HG02678 (cell line): ENCODE measurements at regions not wholly inside any gene's neighbourhood (a gene's known extent, or its start where the extent isn't known, plus 50 kb on each side); places are given as distances from the start of the nearest gene placed in this dataset.
"Not testable (repeated sequence)": the region's sequence is repeated elsewhere in the genome, so short reads cannot be mapped to it uniquely, and the experiment has no call there.

Experiments
- ATAC-seq: cut with Tn5 transposase; IDR thresholded peaks from one replicate; pipeline ENCODE4 v1.9.1; 2021; ENCODE audit warnings: mild to moderate bottlenecking, moderate library complexity; ENCODE audit not compliant: unreplicated experiment

GRCh38 chr5:131005963-131006684 lies 158.9 kb downstream of the HINT1 start:
- ATAC-seq: no peak

GRCh38 chr5:131001507-131001906 lies 163.5 kb downstream of the HINT1 start:
- no peak for ATAC-seq

GRCh38 chr5:131000289-131000688 lies 164.8 kb downstream of the HINT1 start:
- ATAC-seq: no peak

GRCh38 chr5:130996720-130997119 lies 168.3 kb downstream of the HINT1 start:
- ATAC-seq: not testable (repeated sequence)

- ATAC-seq: no peak
These were observed 169.2 kb downstream of the HINT1 start for GRCh38 chr5:130995851-130996250.

- ATAC-seq: no peak
These were observed 169.9 kb downstream of the HINT1 start for GRCh38 chr5:130995254-130995515.

- no peak for ATAC-seq
These were observed 170.4 kb downstream of the HINT1 start for GRCh38 chr5:130994496-130995253.

- no peak for ATAC-seq
These were observed 172.4 kb downstream of the HINT1 start for GRCh38 chr5:130992621-130993020.

- no peak for ATAC-seq
These were observed 173.0 kb downstream of the HINT1 start for GRCh38 chr5:130992095-130992494.

- ATAC-seq: no peak
These were observed 179.3 kb downstream of the HINT1 start for GRCh38 chr5:130985776-130986175.

- no peak for ATAC-seq
These were observed 183.4 kb downstream of the HINT1 start for GRCh38 chr5:130981663-130982062.

GRCh38 chr5:130978475-130978874 lies 186.6 kb downstream of the HINT1 start:
- no peak for ATAC-seq

- no peak for ATAC-seq
These were observed 188.6 kb downstream of the HINT1 start for GRCh38 chr5:130976493-130976892.

GRCh38 chr5:130975847-130976246 lies 189.2 kb downstream of the HINT1 start:
- ATAC-seq: no peak

GRCh38 chr5:130975299-130975698 lies 189.8 kb downstream of the HINT1 start:
- no peak for ATAC-seq

GRCh38 chr5:130974021-130974683 lies 190.9 kb downstream of the HINT1 start:
- no peak for ATAC-seq

- ATAC-seq: no peak
These were observed 198.0 kb downstream of the HINT1 start for GRCh38 chr5:130966990-130967525.

- no peak for ATAC-seq
These were observed 199.1 kb downstream of the HINT1 start for GRCh38 chr5:130965920-130966319.

GRCh38 chr5:130965360-130965759 lies 199.7 kb downstream of the HINT1 start:
- no peak for ATAC-seq

- ATAC-seq: no peak
These were observed 200.5 kb downstream of the HINT1 start for GRCh38 chr5:130964231-130965202.

GRCh38 chr5:130963798-130964197 lies 201.3 kb downstream of the HINT1 start:
- no peak for ATAC-seq
